Renal cortical epithelial cell (primary cell): ENCODE measurements at regions not wholly inside any gene's neighbourhood (a gene's known extent, or its start where the extent isn't known, plus 50 kb on each side); places are given as distances from the start of the nearest gene placed in this dataset.
A peak's percentile ranks its signal among the peaks of the same experiment; 100 is the strongest.
"Not testable (repeated sequence)": the region's sequence is repeated elsewhere in the genome, so short reads cannot be mapped to it uniquely, and the experiment has no call there.

Experiments used
- DNase-seq: peaks from one replicate; pipeline ENCODE4 v3.0.0-alpha.2; 2011; ENCODE audit warnings: low read depth

- DNase-seq, result no peak
Observed at GRCh38 chr21:23026878-23027277, 2028.7 kb downstream of the NCAM2 start.

- DNase-seq, result no peak
Observed at GRCh38 chr21:23039846-23040245, 2041.6 kb downstream of the NCAM2 start.

GRCh38 chr21:23045955-23046354 lies 2047.7 kb downstream of the NCAM2 start:
- DNase-seq, result no peak

- no peak for DNase-seq
Observed at GRCh38 chr21:23067672-23068071, 2069.5 kb downstream of the NCAM2 start.

- no peak for DNase-seq
Observed at GRCh38 chr21:23083242-23083641, 2085.0 kb downstream of the NCAM2 start.

- no peak for DNase-seq
Observed at GRCh38 chr21:23093259-23093658, 2095.1 kb downstream of the NCAM2 start.

- no peak for DNase-seq
Observed at GRCh38 chr21:23099185-23099584, 2101.0 kb downstream of the NCAM2 start.

- DNase-seq, result no peak
Observed at GRCh38 chr21:23101111-23101510, 2102.9 kb downstream of the NCAM2 start.

- DNase-seq, result no peak
Observed at GRCh38 chr21:23108533-23108932, 2110.3 kb downstream of the NCAM2 start.

- DNase-seq, result peak; percentile 63
Observed at GRCh38 chr21:23111070-23111600, 2112.9 kb downstream of the NCAM2 start.

- no peak for DNase-seq
Observed at GRCh38 chr21:23119491-23119890, 2121.3 kb downstream of the NCAM2 start.

GRCh38 chr21:23127973-23128372 lies 2129.8 kb downstream of the NCAM2 start:
- no peak for DNase-seq

- peak; percentile 5 for DNase-seq
Observed at GRCh38 chr21:23130308-23130707, 2132.1 kb downstream of the NCAM2 start.

GRCh38 chr21:23131177-23131576 lies 2133.0 kb downstream of the NCAM2 start:
- DNase-seq, result no peak

GRCh38 chr21:23138797-23139196 lies 2140.6 kb downstream of the NCAM2 start:
- DNase-seq, result no peak

GRCh38 chr21:23152130-23152529 lies 2153.9 kb downstream of the NCAM2 start:
- DNase-seq, result no peak

GRCh38 chr21:23153842-23154241 lies 2155.6 kb downstream of the NCAM2 start:
- DNase-seq, result not testable (repeated sequence)

- no peak for DNase-seq
Observed at GRCh38 chr21:23155281-23155680, 2157.1 kb downstream of the NCAM2 start.

- no peak for DNase-seq
Observed at GRCh38 chr21:23160914-23161313, 2162.7 kb downstream of the NCAM2 start.

GRCh38 chr21:23162198-23162946 lies 2164.2 kb downstream of the NCAM2 start:
- peak; percentile 30 for DNase-seq
